ENCODE measurements at regions not wholly inside any gene's neighbourhood (a gene's known extent, or its start where the extent isn't known, plus 50 kb on each side); places are given as distances from the start of the nearest gene placed in this dataset.

DNA sequence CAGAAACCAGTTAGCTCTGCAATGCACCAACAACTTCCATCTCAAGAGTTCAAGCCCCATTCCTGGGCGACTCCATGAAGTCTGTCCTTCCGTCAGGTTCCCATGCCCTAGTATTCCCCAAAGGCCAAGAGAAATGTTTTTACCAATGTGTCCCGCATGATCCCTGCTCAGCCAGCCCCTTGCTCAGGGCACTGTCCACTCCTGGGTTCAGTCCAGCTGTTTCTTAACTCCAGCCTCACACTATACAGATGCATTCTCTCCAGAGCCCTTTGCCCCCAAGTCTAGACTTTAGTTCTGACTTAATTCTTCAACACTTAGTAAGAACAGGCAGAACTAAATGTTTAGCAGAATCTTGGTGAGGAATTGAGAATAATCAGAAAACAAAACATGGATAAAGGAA is 497.5 kb downstream of the SOX6 start:
- TF ChIP-seq, protein P1, sequence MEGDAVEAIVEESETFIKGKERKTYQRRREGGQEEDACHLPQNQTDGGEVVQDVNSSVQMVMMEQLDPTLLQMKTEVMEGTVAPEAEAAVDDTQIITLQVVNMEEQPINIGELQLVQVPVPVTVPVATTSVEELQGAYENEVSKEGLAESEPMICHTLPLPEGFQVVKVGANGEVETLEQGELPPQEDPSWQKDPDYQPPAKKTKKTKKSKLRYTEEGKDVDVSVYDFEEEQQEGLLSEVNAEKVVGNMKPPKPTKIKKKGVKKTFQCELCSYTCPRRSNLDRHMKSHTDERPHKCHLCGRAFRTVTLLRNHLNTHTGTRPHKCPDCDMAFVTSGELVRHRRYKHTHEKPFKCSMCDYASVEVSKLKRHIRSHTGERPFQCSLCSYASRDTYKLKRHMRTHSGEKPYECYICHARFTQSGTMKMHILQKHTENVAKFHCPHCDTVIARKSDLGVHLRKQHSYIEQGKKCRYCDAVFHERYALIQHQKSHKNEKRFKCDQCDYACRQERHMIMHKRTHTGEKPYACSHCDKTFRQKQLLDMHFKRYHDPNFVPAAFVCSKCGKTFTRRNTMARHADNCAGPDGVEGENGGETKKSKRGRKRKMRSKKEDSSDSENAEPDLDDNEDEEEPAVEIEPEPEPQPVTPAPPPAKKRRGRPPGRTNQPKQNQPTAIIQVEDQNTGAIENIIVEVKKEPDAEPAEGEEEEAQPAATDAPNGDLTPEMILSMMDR (IDR thresholded peaks at IDR 0.05 in 2 of 3, conservative IDR thresholded peaks at IDR 0.05 in 1 of 3; ENCODE audit: borderline replicate concordance in 1 of 3, insufficient read depth in 1 of 3, low read depth in 2 of 3, low read length in 2 of 3), result no peak
- TF ChIP-seq, protein P2, sequence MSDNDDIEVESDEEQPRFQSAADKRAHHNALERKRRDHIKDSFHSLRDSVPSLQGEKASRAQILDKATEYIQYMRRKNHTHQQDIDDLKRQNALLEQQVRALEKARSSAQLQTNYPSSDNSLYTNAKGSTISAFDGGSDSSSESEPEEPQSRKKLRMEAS (IDR thresholded peaks at IDR 0.05), result no peak

Data from HCT116 (cell line).